ENCODE measurements at regions not wholly inside any gene's neighbourhood (a gene's known extent, or its start where the extent isn't known, plus 50 kb on each side); places are given as distances from the start of the nearest gene placed in this dataset.

DNA sequence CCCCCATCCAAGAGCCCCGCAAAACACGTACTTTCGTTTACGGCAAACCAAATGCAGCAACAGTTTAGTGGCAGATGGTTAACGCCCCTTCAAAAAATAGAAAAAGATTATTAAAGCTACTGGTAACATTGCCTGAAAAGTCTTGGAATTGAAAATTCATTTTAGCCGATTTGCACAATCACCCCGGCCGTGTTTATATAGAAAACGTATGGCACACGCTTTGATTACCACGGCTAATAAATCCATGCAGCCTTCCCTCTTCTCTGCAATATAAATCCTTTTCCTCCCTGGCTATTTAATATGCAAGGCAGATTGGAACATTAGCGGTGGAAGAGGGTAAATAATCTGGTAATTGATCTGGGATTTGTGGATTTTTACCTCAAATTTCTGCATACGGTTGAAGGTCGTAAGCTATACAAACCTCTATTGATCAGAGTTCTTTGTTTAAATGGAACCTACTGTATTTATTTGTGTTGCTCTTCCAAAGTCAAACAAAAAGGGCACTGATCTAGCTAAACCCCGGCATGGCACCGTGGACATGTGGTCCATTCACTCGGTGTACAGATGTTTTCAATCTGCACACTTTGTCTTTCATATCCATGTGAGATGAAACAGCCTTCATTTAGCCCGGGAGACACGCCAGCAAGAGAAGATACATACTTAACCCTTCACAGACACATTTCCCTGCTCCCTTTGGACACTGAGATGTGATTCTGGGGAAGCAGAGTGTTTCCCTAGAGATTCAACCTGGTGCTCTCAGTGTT is 238.1 kb upstream of the MAF start:
- Histone ChIP-seq H3K4me1 (ENCODE audit: control insufficient read depth, insufficient read depth, low read length) (no peaks in the 10 kb centered on the region), H3K4me3 (ENCODE audit: low read depth in 2 of 2, low read length in 2 of 2) (no peak overlapping the region), H3K36me3 (ENCODE audit: control insufficient read depth, insufficient read depth, low read length) (no peaks in the 10 kb centered on the region), H3K27ac (ENCODE audit: low read length) (no peak overlapping the region), H3K27me3 (ENCODE audit: control insufficient read depth, insufficient read depth, low read length) (no peaks in the 10 kb centered on the region), H3K9me3 (ENCODE audit: control insufficient read depth, insufficient read depth, low read depth, low read length) (no peaks in the 10 kb centered on the region)
- CTCF ChIA-PET: no interaction called here
- POLR2A ChIA-PET: no interaction called here
- in situ Hi-C loops (cut with HindIII; ENCODE audit: low pct_unique_long_range_greater_than_20kb, low sequenced_read_pairs) (no loop called here), intact Hi-C loops (cut with micrococcal nuclease; ENCODE audit: unreplicated experiment) (no loop called here)
- ATAC-seq: no peak
- BruUV-seq (replicated peaks): no TSS peak
- TF ChIP-seq, protein P1, sequence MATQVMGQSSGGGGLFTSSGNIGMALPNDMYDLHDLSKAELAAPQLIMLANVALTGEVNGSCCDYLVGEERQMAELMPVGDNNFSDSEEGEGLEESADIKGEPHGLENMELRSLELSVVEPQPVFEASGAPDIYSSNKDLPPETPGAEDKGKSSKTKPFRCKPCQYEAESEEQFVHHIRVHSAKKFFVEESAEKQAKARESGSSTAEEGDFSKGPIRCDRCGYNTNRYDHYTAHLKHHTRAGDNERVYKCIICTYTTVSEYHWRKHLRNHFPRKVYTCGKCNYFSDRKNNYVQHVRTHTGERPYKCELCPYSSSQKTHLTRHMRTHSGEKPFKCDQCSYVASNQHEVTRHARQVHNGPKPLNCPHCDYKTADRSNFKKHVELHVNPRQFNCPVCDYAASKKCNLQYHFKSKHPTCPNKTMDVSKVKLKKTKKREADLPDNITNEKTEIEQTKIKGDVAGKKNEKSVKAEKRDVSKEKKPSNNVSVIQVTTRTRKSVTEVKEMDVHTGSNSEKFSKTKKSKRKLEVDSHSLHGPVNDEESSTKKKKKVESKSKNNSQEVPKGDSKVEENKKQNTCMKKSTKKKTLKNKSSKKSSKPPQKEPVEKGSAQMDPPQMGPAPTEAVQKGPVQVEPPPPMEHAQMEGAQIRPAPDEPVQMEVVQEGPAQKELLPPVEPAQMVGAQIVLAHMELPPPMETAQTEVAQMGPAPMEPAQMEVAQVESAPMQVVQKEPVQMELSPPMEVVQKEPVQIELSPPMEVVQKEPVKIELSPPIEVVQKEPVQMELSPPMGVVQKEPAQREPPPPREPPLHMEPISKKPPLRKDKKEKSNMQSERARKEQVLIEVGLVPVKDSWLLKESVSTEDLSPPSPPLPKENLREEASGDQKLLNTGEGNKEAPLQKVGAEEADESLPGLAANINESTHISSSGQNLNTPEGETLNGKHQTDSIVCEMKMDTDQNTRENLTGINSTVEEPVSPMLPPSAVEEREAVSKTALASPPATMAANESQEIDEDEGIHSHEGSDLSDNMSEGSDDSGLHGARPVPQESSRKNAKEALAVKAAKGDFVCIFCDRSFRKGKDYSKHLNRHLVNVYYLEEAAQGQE (IDR thresholded peaks at IDR 0.05; ENCODE audit: insufficient read depth in 1 of 2, low read depth in 2 of 2, low read length in 1 of 2): no peak
- TF ChIP-seq, protein P2, sequence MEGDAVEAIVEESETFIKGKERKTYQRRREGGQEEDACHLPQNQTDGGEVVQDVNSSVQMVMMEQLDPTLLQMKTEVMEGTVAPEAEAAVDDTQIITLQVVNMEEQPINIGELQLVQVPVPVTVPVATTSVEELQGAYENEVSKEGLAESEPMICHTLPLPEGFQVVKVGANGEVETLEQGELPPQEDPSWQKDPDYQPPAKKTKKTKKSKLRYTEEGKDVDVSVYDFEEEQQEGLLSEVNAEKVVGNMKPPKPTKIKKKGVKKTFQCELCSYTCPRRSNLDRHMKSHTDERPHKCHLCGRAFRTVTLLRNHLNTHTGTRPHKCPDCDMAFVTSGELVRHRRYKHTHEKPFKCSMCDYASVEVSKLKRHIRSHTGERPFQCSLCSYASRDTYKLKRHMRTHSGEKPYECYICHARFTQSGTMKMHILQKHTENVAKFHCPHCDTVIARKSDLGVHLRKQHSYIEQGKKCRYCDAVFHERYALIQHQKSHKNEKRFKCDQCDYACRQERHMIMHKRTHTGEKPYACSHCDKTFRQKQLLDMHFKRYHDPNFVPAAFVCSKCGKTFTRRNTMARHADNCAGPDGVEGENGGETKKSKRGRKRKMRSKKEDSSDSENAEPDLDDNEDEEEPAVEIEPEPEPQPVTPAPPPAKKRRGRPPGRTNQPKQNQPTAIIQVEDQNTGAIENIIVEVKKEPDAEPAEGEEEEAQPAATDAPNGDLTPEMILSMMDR (IDR thresholded peaks at IDR 0.05): no peak
- TF ChIP-seq SIN3A (IDR thresholded peaks at IDR 0.05; ENCODE audit: borderline replicate concordance, insufficient read depth, low read depth, low read length): no peak
- no peak for TF ChIP-seq POLR2AphosphoS5 (IDR thresholded peaks at IDR 0.05; ENCODE audit: low read depth, low read length)
- TF ChIP-seq TCF7L2 (IDR thresholded peaks at IDR 0.05; ENCODE audit: low read depth, low read length): no peak
- no peak for DNase-seq (ENCODE audit: low read depth, low spot score)

DNA sequence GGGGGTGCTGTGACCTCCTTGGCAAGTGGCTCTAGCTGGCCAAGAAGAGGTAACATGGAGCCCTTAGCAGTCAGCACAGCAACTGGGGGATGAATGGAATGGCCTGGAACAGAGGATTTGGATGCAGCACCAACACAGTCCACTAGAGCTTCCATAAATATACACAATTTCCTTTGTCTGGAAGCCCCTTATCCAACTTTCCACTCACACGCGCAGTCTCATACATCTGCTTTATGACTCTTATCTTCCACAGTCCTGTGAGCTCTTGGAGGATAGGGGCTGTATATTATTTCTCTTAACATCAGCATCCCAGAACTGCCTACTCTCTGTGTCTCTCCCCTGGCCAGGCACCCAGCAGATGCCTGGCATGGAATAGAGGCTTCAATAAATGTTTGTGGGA is 235.6 kb upstream of the MAF start:
- H3K4me1 ChIP-seq (ENCODE audit: control insufficient read depth, insufficient read depth, low read length): no peaks in the 10 kb centered on the region
- no peak overlapping the region for H3K4me3 ChIP-seq (ENCODE audit: low read depth in 2 of 2, low read length in 2 of 2)
- ATAC-seq (no peak), DNase-seq (ENCODE audit: low read depth, low spot score) (no peak)
- H3K36me3 ChIP-seq (ENCODE audit: control insufficient read depth, insufficient read depth, low read length): no peaks in the 10 kb centered on the region
- intact Hi-C loops (cut with micrococcal nuclease; ENCODE audit: unreplicated experiment): no loop called here
- H3K9me3 ChIP-seq (ENCODE audit: control insufficient read depth, insufficient read depth, low read depth, low read length): no peaks in the 10 kb centered on the region
- no TSS peak for BruUV-seq (replicated peaks)
- H3K27ac ChIP-seq (ENCODE audit: low read length): no peak overlapping the region
- ChIA-PET CTCF (no interaction called here), POLR2A (no interaction called here)
- no peaks in the 10 kb centered on the region for H3K27me3 ChIP-seq (ENCODE audit: control insufficient read depth, insufficient read depth, low read length)
- in situ Hi-C loops (cut with HindIII; ENCODE audit: low pct_unique_long_range_greater_than_20kb, low sequenced_read_pairs): no loop called here
- TF ChIP-seq, protein P2 (IDR thresholded peaks at IDR 0.05): no peak
- TF ChIP-seq TCF7L2 (IDR thresholded peaks at IDR 0.05; ENCODE audit: low read depth, low read length) (no peak), POLR2AphosphoS5 (IDR thresholded peaks at IDR 0.05; ENCODE audit: low read depth, low read length) (no peak), SIN3A (IDR thresholded peaks at IDR 0.05; ENCODE audit: borderline replicate concordance, insufficient read depth, low read depth, low read length) (no peak)
- TF ChIP-seq, protein P1 (IDR thresholded peaks at IDR 0.05; ENCODE audit: insufficient read depth in 1 of 2, low read depth in 2 of 2, low read length in 1 of 2): no peak
